ENCODE measurements at regions not wholly inside any gene's neighbourhood (a gene's known extent, or its start where the extent isn't known, plus 50 kb on each side); places are given as distances from the start of the nearest gene placed in this dataset.

GRCh38 chrY:8536277-8536676 is 801.0 kb upstream of the TSPY4 start:
- intact Hi-C loops (cut with DNase I), result no loop called here
- H3K27ac ChIP-seq, result no peak overlapping the region
- no peaks in the 10 kb centered on the region for H3K36me3 ChIP-seq
- no peak overlapping the region for H3K4me3 ChIP-seq
- TF ChIP-seq CTCF (IDR thresholded peaks at IDR 0.05), result no peak
- FAIRE-seq, result no peak
- no peaks in the 10 kb centered on the region for H3K9me3 ChIP-seq
- H3K27me3 ChIP-seq, result no peaks in the 10 kb centered on the region
- DNase-seq, result no peak
- no peaks in the 10 kb centered on the region for H3K4me1 ChIP-seq
- 48% methylated on average over 2 of the region's 2 CpGs; no CpG with 5 or more reads in 1 of the 2 donors for WGBS, 2 donors
- ATAC-seq, result no peak

GRCh38 chrY:8541306-8541705 is 796.0 kb upstream of the TSPY4 start:
- Histone ChIP-seq H3K4me3 (no peak overlapping the region), H3K4me1 (no peaks in the 10 kb centered on the region), H3K27ac (no peak overlapping the region), H3K36me3 (no peaks in the 10 kb centered on the region), H3K9me3 (no peaks in the 10 kb centered on the region), H3K27me3 (no peaks in the 10 kb centered on the region)
- 55% methylated on average over 4 of the region's 4 CpGs; no CpG with 5 or more reads in 1 of the 2 donors for WGBS, 2 donors
- FAIRE-seq (no peak), DNase-seq (no peak), ATAC-seq (no peak)
- no peak for TF ChIP-seq CTCF (IDR thresholded peaks at IDR 0.05)
- intact Hi-C loops (cut with DNase I), result no loop called here

GRCh38 chrY:8544715-8545114 is 792.5 kb upstream of the TSPY4 start:
- WGBS, 2 donors, result 43% methylated on average over 2 of the region's 2 CpGs; no CpG with 5 or more reads in 1 of the 2 donors
- Histone ChIP-seq H3K27me3 (no peaks in the 10 kb centered on the region), H3K36me3 (no peaks in the 10 kb centered on the region), H3K9me3 (no peaks in the 10 kb centered on the region), H3K4me3 (no peak overlapping the region), H3K4me1 (no peaks in the 10 kb centered on the region), H3K27ac (no peak overlapping the region)
- FAIRE-seq (no peak), ATAC-seq (no peak), DNase-seq (no peak)
- intact Hi-C loops (cut with DNase I), result no loop called here
- no peak for TF ChIP-seq CTCF (IDR thresholded peaks at IDR 0.05)

- Histone ChIP-seq H3K27me3 (no peaks in the 10 kb centered on the region), H3K36me3 (no peaks in the 10 kb centered on the region), H3K9me3 (no peaks in the 10 kb centered on the region), H3K4me1 (no peaks in the 10 kb centered on the region), H3K4me3 (no peak overlapping the region), H3K27ac (no peak overlapping the region)
- FAIRE-seq (no peak), ATAC-seq (no peak), DNase-seq (no peak)
- intact Hi-C loops (cut with DNase I), result no loop called here
- no peak for TF ChIP-seq CTCF (IDR thresholded peaks at IDR 0.05)
Measured at GRCh38 chrY:8547931-8548330, 789.3 kb upstream of the TSPY4 start.

- FAIRE-seq, result no peak
- intact Hi-C loops (cut with DNase I), result no loop called here
- 56% methylated on average over 2 of the region's 2 CpGs; no CpG with 5 or more reads in 1 of the 2 donors for WGBS, 2 donors
- no peaks in the 10 kb centered on the region for H3K9me3 ChIP-seq
- H3K4me1 ChIP-seq, result no peaks in the 10 kb centered on the region
- H3K27ac ChIP-seq, result no peak overlapping the region
- TF ChIP-seq CTCF (IDR thresholded peaks at IDR 0.05), result no peak
- no peak for DNase-seq
- no peak for ATAC-seq
- no peak overlapping the region for H3K4me3 ChIP-seq
- no peaks in the 10 kb centered on the region for H3K36me3 ChIP-seq
- H3K27me3 ChIP-seq, result no peaks in the 10 kb centered on the region
Measured at GRCh38 chrY:8551323-8551722, 785.9 kb upstream of the TSPY4 start.

Measured in pancreas (tissue), 10 donors.